Epithelial cell of proximal tubule (primary cell): ENCODE measurements at regions not wholly inside any gene's neighbourhood (a gene's known extent, or its start where the extent isn't known, plus 50 kb on each side); places are given as distances from the start of the nearest gene placed in this dataset.
"Not testable (repeated sequence)": the region's sequence is repeated elsewhere in the genome, so short reads cannot be mapped to it uniquely, and the experiment has no call there.

Experiments
- DNase-seq: peaks from one replicate; pipeline ENCODE4 v3.0.0-alpha.2; 2011; ENCODE audit warnings: low read depth
- H3K4me3 ChIP-seq: 2 replicates; pipeline ENCODE4 v1.5.1; 2011; ENCODE audit warnings: low read depth, mild to moderate bottlenecking, low read length
- TF ChIP-seq, protein P1 (sequence below): conservative IDR thresholded peaks from 2 replicates; pipeline ENCODE4 v1.5.1; 2012; ENCODE audit warnings: low read depth, mild to moderate bottlenecking, low read length

GRCh38 chr4:75254745-75255144, 259.5 kb downstream of the RCHY1 start:
- TF ChIP-seq, protein P1, sequence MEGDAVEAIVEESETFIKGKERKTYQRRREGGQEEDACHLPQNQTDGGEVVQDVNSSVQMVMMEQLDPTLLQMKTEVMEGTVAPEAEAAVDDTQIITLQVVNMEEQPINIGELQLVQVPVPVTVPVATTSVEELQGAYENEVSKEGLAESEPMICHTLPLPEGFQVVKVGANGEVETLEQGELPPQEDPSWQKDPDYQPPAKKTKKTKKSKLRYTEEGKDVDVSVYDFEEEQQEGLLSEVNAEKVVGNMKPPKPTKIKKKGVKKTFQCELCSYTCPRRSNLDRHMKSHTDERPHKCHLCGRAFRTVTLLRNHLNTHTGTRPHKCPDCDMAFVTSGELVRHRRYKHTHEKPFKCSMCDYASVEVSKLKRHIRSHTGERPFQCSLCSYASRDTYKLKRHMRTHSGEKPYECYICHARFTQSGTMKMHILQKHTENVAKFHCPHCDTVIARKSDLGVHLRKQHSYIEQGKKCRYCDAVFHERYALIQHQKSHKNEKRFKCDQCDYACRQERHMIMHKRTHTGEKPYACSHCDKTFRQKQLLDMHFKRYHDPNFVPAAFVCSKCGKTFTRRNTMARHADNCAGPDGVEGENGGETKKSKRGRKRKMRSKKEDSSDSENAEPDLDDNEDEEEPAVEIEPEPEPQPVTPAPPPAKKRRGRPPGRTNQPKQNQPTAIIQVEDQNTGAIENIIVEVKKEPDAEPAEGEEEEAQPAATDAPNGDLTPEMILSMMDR, result no peak

GRCh38 chr4:75253094-75253493, 261.1 kb downstream of the RCHY1 start:
- not testable (repeated sequence) for H3K4me3 ChIP-seq, DNase-seq

More at GRCh38 chr4:75254745-75255144, 259.5 kb downstream of the RCHY1 start:
- no peak overlapping the region for H3K4me3 ChIP-seq
- no peak for DNase-seq

DNA sequence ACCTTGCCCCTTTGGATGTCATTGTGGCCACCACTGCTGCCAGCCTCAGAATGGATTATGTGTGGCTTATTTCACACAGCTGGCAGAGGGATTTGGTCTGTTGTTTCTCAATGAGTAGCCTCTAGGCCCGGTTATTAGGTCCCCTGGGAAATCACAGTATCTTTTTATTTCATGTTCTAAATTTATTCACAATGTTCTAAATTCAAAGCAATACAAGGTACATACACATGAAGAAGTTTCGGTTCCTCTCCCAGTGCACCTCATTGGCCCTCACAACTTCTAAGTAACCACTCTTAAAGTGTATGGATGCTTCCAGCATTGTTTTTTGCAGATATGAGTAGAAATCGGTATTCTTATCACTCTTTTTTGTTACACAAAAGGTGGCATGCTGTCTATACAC, 262.7 kb downstream of the RCHY1 start:
- TF ChIP-seq, protein P1, result no peak
- no peak for DNase-seq

DNA sequence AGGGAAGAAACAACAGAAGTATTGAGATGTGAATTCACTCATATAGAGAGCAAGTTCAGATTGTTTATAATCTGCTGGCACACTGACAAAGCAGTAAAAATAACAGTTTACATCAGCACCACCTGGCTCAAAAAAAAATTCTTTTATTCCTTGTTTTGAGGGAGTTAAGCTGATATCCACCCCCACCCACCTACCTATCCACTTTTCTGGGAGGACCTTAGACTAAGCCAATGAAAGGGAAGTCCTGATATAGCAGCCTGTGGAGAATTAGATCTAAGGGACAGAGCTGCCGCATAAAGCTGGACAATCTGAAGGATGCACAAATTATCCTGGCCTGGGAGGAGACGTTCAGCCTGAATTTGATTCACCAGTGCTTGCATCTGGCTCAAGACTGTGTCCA, 264.5 kb downstream of the RCHY1 start:
- DNase-seq, result no peak
- TF ChIP-seq, protein P1, result no peak
- no peak overlapping the region for H3K4me3 ChIP-seq

More for the DNA sequence above, 262.7 kb downstream of the RCHY1 start:
- H3K4me3 ChIP-seq, result no peak overlapping the region

DNA sequence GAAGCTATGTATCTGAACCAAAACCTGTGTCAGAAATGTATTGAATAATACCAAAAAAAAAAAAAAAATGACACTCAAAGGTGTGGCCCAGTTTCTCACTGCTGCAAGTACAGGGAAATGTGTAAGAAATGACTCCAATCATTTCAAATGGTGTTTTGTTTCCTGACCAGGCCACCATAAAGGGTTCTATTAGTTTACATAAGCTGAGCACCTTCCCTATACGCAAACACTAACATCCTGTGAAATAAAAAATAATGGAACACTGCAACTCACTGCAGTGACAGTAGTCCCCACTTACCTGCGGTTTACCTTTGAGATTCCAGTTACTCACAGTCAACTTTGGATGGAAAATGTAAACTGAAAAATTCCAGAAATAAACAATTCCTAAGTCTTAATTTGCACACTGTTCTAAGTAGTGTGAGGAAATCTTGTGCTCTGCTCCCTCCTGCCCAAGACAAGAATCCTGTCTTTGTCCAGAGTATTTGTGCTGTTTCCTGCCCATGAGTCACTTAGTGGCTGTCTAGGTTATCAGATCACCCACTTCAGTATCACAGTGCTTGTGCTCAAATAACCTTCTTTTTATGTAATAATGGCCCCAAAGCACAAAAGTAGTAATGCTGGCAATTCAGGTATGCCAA, 265.3 kb downstream of the RCHY1 start:
- no peak for DNase-seq
- no peak overlapping the region for H3K4me3 ChIP-seq
- TF ChIP-seq, protein P1, result no peak

DNA sequence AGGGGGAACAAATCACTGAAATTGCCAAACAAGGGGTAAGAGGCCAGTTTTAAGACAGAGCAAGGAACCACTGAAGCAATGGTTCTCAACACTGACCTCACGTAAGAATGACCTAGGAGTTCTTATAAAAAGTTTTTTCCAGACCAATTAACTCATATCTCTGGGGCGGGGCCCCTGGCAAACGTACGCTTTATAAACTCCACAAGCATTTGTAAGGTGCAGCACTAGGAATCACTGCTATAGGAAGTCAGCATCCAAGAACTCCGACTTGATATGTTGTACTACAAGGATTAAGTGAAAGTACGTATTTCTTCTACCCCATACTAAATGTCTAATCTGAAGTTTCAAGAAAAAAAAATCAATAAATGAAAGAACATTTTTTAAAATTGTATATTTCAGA, 269.9 kb downstream of the RCHY1 start:
- no peak for DNase-seq
- no peak overlapping the region for H3K4me3 ChIP-seq
- TF ChIP-seq, protein P1, result no peak

DNA sequence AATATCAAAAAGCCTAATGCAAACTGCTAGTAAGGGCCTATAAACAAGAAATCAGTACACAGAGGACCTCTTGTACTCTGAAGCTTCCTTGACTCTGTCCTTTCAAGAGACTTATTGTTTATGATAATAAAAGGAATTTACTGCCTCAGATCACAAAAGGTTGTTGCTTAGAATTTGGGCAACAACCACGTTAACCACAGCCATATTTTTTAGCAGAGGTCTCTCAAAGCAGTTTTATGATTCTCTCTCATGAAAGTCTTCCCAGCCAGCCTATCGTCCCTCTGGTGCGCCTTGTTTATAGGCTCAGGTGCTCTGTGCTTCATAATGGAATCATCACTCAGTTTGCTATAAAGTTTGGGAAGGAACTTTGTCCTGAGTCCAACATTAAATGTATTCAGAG, 270.6 kb downstream of the RCHY1 start:
- no peak for DNase-seq
- no peak overlapping the region for H3K4me3 ChIP-seq
- TF ChIP-seq, protein P1, result no peak
